Activated CD8-positive, alpha-beta memory T cell treated with anti-CD3 and anti-CD28 coated beads, Interleukin-2, amount 50 U/mL, for 1 hour (primary cell): ENCODE measurements at regions not wholly inside any gene's neighbourhood (a gene's known extent, or its start where the extent isn't known, plus 50 kb on each side); places are given as distances from the start of the nearest gene placed in this dataset.
"Not testable (repeated sequence)": the region's sequence is repeated elsewhere in the genome, so short reads cannot be mapped to it uniquely, and the experiment has no call there.

Source experiments
- DNase-seq: peaks from one replicate; pipeline ENCODE4 v3.0.0-alpha.2; 2020; ENCODE audit errors: extremely low read depth

DNA sequence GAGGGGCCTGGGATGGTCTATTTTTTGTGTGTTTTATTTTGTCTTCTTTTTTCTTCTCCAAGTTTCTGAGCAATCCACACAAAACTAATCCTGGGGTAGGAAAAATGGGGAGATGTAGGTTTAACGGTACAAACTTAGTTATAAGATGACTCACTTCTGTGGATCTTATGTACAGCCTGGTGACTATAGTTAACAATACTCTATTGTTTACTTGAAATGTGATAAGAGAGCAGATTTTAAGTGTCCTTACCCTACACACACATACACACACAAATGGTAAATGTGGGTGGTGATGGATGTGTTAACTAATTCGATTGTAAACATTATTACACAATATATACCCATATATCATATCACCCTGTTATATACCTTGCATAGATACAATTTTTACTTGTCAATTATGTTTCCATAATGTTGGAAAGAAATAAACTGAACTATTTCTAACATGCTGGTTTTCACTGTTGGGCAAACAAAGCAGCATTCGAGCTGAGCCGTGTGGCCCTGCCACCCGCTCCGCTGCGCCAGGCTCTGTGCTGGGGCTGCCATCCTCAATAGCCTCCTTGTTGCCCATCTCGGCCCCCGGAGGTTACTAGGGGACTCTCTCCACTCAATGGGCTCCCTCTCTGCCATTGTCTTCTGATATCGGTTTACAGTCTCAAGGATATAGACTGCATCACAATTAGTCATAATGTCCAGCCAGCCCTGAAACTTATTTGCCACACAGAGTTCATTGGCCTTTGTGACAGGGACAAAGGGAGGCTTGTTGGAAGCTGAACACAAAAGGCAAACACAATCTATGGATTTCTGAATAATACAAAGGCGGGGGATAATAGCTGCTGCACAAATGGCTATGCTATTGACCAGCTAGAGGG lies 380.3 kb upstream of the MAF start:
- DNase-seq, result no peak

DNA sequence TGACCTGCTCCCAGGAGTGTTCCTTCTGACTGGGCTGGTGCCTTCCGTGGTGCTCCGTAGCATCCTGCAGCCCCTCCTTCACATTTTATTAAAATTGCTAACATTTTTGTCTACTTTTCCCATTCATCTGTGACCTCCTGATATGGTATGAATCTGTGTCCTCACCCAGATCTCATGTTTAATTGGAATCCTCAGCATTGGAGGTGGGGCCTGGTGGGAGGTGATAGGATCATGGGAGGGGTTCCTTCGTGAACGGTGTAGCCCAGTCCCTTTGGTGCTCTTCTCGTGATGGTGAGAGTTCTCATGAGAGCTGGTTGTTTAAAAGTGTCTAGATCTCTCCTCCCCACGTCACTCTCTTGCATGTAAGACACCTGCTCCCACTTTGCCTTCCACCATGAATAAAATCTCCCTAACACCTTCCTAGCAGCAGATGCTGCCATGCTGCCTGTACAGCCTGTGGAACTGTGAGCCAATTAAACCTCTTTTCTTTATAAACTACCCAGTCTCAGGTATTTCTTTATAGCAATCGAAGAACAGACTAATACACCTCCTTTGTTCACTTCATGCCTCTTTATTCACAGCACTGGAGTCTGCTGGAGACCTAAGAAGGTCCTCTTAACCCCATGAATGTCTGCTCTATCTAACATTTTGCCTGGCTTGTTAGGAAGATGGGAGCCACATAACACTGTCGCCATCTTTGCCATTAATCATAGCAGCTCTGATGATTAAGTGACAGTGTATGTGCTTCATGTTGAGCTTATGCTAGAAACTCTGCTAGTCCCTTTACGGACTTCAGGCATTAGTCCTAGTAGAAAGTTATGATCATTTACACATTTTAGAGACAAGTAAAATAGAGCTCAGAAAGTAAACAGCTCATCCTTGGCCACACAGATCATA lies 377.7 kb upstream of the MAF start:
- DNase-seq, result no peak

DNA sequence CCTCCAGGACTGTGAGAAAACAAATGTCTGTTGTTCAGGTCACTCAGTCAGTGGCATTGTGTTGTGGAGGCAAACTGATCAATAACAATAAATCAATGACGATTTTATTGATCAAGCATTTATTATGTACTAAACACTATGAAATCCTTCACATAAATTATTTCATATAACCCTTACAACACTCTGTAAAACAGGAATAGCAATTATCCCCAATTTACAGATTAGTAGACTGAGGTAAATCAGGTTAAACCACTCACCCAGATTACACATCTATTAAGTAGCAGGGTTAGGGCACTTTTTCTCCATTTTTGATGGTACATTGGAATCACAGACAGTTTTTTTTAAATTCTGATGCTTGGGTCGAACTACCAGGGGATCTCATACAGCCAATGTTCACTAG lies 372.8 kb upstream of the MAF start:
- DNase-seq, result no peak

DNA sequence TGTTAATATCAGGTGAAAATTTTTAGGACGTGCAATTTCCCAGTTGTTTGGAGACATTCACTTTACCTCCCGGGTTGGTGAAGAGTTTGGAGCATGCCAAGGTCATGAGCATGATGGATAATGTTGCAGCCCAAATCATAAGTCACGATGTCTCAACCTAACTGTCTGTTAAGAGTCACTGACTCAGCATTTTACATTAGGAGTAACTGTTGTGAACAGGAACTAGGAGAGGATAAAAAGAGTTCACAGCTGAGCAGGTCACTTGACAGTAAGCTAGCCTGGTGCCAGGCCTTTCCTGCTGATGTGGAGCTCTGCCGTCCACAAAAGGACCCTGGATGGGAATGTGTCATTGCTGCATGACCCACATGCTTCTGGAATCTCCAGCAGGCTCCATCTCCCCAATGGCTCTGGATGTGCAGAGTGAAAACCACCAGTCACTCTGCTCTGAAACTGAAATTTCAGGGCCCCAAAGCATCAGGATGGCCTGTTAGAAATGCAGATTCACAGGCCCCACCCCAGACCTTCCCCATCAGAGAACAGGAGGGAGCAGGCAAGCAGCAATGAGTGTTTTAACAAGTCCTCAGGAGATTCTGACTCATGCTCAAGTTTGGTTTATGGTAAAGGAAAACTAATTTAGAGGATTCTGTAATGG lies 371.6 kb upstream of the MAF start:
- DNase-seq, result no peak

DNA sequence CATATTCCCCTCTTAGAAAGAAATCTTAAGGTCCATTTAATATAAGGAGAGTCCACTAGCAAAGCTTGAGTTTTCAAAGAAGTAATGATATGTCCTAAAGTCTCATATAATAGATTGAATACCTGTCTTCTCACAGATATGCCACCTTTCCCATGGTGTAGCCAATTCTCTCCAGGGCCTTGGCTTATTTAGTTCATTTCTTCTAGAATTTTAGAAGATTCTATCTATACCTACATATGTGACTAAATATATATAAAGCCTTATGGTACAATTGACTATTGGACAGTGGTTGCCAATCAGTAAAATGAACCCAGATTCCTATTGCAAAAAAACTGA lies 370.7 kb upstream of the MAF start:
- no peak for DNase-seq

DNA sequence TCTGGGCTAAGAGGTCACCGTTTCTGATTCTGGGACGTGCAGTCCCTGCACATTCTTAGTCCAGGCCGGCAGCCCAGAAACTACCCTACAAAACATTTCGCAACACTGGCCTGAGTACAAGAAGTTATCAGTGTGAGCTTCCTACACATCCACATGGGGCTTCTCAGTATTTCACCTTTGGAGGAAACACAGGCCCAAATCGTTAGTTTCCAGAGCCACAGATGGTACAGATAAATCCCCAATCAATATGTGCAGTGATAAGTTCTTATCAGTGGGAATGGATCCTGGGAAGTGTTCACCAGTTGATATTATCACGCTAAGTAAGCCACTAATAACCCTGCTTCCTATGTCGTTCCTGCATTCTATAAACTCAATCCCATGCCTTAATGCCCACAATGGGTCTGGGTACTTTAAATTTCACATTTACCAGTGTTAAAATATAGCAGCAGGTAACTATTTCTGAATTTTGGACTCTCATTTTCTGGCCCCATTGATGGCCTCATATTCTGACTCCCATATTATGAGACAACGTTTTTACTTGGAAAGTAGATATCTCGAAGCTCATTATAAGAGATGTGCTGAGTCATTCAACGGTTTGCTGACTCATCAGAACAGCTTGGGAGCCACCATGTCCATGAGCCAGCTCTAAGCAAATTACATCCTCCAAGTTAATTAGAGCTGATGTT lies 370.2 kb upstream of the MAF start:
- DNase-seq, result no peak

DNA sequence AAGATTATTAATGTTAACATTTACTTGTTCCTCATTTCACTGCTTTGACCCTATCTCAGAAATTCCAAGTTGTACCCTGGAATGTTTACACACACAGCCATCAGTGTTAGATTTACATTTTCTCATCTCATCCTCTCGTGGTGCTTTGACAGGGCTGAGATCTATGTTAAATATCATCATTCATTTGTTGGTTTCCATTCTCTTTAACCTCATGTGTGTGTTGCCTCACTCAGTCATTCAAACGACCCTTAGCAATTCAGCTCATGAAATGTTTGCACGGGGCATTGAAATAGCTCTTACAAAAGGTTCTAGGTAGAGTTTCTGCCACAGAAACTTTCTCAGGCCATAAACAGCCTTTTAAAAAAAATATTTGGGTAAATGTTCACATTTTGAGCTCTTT lies 369.6 kb upstream of the MAF start:
- DNase-seq, result no peak

DNA sequence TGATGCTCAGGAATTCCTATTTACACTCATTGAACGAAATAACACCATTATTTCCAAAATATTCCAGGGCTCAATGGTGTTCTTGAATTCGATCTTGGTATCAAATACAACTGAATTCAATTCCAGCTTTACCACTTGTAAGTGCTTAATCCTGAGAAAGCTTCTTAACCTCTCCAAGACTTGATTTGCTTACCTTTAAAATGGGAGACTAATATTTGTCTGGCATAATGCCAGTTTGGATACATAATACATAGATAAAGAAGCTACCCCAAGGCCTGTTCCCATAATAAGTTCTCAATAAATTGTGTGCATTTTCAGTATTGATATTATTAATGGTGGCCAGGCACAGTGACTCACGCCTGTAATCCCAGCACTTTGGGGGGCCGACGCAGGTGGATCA lies 368.9 kb upstream of the MAF start:
- DNase-seq, result no peak

DNA sequence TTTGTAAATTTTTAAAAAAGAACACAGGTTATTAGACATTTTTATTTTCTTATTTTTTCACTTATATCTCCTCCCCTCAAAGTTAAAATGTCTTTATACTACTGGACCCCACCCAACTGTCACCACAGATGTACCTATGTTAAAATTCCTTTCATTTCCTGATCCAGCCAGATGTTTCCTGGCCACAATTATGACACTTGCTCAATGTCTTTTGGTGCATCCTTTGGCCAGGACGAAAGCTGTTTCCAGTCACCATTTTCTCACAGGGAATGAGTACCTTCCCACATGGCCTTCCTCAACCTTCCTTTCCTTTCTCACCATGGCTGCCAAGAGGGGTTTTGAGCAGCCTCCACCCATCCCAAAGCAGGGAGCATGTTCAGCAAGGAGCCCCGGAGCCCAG lies 365.7 kb upstream of the MAF start:
- no peak for DNase-seq

DNA sequence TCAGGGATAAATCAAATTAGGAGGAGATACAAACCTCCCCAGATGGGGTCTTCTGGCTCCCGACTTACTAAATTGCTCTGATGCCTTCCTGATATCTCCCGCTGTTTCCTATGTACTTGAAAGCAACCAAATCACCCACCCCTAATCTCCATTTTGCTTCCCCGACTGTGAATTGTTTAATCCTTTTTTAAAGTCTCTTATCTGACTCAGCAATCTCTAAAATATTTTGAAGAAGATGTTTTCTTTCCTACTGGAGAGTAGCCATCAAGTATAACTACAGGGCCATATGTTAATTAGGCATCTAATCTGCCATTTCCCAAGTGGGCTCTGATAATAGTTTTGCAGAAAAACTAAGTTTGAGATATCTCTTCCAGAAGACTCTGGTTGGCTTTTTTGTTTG lies 365.2 kb upstream of the MAF start:
- no peak for DNase-seq

DNA sequence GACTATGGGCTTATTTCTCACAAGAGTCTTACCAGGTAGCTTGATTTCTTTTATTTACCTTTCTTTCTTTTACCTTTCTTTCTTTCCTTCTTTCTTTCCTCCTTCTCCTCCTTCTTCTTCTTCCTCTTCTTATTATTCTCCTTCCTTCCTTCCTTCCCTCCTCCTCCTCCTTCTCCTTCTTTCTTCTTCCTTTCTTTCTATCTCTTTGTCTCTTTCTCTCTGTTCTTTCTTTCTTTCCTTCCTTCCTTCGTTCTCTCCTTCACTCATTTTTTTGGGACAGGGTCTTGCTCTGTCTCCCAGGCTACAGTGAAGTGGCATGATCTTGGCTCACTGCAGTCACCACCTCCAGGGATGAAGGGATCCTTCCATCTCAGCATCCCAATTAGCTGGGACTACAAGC lies 363.6 kb upstream of the MAF start:
- DNase-seq, result no peak

DNA sequence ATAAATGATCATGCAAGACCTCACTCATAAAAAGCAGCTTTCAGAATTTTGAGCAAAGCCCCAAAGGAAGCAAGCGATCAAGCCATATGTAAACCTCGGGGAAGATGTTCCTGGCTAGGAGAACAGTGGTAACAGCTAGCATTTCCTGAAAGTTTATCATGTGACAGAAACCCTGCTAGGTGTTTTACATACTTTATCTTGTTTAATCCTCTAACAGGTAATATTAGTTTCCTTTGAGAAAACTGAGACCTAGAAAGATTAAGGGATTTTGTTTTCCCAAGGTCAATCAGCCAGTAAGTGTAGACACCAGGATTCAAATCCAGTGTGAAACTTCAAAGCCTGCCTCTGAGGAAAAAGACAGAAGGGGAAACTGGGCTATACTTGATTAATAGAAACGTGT lies 362.4 kb upstream of the MAF start:
- DNase-seq, result no peak

DNA sequence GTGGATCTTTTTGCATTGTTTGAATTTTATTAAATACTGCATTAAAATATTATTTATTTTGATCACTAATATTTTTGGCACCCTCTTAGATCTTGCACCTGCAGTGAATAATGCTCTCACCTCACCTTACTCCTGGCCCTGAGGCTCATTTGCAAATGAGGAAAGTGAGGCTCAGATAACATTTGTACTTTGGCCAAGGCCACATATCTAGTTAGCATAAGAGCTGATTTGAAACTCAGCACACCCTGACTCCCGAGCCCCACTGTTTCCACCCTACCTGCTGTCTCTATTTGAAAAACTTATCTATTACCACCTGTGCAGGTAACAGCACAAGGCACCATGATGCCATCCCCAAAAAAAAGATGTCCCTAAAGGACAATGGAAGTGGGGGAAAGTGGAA lies 358.7 kb upstream of the MAF start:
- no peak for DNase-seq

DNA sequence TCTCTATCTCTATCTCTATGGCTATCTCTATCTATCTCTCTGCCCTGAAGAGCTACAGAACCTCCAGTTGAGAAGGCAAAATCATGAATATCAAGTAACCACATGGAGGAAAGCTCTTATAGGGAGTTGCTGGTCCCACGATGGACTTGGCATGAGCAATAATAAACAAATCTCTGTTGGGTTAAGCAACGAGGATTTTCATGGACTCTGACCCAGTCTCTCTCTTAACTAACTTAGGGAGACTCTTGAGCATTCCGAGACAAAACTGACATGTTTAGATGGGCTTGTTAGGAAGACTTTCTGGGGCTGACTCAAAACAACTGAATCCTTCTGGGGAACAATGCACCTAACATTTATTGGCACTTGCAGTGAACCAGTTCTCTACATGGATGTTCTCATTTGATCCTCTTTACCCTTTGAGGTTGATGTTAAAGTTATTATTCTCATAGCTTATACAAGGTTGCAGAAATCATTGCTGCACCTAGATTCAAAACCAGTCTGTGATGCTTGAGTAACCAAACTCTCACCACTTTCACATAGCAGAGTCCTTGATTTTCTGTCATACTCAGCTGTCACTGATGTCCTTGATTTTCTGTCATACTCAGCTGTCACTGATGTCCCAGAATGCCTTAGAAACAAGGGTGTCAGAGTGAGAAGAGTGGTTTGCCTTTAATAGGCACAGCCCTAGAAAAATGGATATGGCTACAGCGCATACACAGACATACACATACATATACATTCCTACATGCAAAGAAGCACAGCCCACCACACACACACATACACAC lies 354.6 kb upstream of the MAF start:
- DNase-seq, result no peak

DNA sequence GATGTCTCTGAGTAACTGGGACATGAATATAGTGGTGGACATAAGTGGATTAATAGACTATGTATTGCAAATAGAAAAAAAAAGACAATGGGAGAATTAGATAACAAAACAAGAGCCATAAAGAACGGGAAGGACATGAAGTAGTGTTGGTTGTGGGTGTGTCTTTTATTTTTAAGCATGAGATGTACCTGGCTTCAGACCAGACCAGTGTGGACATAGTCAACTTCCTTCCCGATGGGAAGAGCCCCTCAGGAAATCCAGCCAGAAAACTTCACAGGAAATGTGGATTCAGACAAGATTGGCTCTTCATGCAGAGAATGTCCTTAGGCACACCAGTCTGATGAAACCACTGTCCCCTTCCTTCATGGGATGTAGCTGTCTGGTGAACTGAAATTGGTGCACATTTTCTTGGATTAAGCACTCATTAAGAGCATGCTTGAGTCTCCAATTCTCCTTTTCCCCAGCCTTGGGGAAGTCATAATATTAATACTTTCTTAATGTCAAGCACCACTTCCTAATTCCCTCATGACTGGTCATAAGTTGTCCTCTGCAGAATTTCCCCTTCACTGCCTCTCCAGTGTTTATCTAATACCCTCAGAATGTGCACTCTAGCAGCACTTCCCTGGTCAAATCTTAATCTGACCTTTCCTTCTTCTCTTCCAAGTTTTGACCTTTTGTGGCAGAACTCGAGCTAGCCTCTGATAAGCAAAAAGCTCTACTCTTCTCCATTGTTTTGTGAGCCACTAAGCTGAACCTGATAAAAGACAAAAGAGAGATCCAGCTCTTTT lies 350.6 kb upstream of the MAF start:
- DNase-seq, result no peak

DNA sequence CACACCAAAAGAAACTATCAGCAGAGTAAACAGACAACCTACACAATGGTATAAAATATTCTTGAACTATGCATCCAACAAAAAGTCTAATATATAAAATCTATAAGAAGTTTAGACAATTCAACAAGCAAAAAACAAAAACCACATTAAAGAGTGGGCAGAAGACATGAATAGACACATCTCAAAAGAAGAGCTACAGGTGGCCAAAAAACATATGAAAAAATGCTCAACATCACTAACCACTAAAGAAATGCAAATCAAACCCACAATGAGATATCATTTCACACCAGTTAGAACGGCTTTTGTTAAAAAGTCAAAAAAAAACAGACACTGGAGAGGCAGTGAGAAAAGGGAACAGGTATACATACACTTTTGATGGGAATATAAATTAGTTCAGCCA lies 348.9 kb upstream of the MAF start:
- no peak for DNase-seq

DNA sequence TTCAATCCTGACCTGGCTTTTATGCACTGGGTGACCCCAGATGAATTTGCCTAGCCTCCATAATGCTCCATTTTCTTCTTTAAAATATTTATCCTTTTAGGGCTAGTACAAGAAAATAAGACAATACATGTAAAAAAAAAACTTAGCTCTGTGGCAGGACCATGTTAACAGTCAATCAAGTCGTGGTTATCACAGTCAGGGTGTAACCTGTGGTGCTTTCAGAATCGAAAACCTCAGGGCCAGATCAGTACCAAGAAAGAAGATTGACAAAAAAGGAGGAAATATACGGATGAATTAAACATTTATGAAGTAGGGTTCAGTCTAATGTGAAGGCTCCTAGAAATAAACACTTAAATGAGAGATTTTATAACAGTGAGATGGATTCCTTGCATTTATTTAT lies 347.2 kb upstream of the MAF start:
- DNase-seq, result no peak

DNA sequence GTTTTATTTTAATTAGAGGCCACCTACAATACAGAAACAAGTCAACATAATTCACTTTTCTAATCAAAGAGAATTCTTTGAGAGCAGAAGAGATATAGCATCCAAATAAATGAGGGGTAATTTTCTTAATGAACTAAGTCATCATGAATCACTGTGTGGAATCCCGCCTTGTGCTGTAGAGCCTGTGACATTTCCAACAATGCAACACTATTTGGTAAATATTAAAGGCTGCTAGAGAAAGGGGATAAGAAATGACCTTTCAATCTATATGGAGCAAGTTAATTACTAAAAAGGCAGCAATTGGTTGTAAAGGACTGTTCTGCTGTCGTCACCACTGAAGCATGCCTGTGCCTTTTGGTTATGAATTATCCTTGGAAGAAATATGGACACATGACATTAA lies 345.7 kb upstream of the MAF start:
- no peak for DNase-seq

DNA sequence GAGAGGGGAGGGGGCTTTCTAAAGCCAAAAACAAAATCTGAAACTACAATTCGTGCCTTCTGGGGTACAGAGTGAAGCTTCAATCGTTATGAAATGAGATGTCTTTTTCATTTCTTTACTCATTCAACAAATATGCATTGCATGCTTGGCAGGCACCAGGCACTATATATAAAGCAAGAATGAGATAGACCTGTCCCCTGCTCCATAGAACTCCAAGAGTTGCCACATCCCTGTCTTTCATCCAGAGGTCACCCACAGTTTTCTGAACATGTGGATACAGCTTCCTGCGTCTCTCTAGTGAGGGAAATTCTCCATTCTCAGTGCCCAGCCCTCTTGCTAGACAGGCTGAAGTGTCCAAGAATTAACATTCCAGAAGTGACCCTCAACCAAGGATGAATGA lies 343.2 kb upstream of the MAF start:
- no peak for DNase-seq

DNA sequence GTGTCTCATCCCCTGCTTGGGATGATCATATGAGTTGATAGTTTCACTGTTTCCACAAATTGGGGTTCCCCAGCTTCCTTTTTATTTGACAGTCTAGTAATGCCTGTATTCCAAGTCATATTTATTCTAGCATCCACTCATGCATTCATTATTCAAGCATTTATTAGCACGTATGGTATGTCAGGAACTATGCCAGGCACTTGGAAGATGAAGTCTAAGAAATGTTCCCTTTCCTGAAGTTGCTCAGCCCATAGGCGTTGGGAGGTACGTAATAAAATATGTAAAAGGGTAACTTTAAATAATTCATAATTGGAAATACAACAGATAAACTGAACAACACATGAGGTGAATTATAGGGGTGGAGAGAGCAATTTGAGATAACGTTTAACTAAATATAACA lies 338.0 kb upstream of the MAF start:
- no peak for DNase-seq

DNA sequence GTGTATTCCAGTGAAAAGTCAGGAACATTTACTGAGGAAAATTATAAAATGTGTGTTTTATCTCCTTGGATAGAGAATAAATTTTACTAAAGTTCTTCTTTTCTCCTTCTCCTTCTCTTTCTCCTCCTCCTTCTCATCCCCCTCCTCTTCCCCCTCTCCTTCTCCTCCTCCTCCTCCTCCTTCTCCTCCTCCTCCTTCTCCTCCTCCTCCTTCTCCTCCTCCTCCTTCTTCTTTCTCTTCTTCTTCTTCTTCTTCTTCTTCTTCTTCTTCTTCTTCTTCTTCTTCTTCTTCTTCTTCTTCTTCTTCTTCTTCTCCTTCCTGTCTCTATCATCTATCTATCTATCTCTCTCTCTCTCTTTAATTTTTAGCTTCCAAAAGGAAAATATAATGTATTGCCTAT lies 337.1 kb upstream of the MAF start:
- not testable (repeated sequence) for DNase-seq
